RWPE1 (cell line): ENCODE measurements at regions not wholly inside any gene's neighbourhood (a gene's known extent, or its start where the extent isn't known, plus 50 kb on each side); places are given as distances from the start of the nearest gene placed in this dataset.

Experiments
- CTCF ChIA-PET: fragments of 350-600 bp; sonication (Branson Sonifier 250); formaldehyde crosslinking; extraction: SDS; loops from one replicate; lab custom pipeline; 2021; lab: Yijun Ruan, JAX
- POLR2A ChIA-PET: fragments of 400-600 bp; formaldehyde crosslinking; extraction: SDS; loops from one replicate; lab custom pipeline; 2020; ENCODE audit warnings: antibody characterized with exemption; ENCODE audit not compliant: low non-redundant PET; lab: Yijun Ruan, JAX
- DNase-seq: peaks from one replicate; pipeline ENCODE4 v3.0.0; 2012; ENCODE audit warnings: low spot score
- H3K27ac ChIP-seq: fragments of 450-650 bp; 2 replicates; pipeline ENCODE4 v1.5.1; 2017
- CTCF ChIP-seq: fragments of 450-650 bp; conservative IDR thresholded peaks from 2 replicates; pipeline ENCODE4 v1.5.1; 2017; ENCODE audit warnings: low read depth, mild to moderate bottlenecking

- POLR2A ChIA-PET = no interaction called here
- CTCF ChIA-PET = interaction anchor here (0.6 to 0.7 kb wide), 2 partner anchors 20 to 850 kb away, joined by 3 to 4 read pairs; no protein-coding TSS in a partner anchor
- no peak overlapping the region for H3K27ac ChIP-seq
- no peak for DNase-seq
- no peak for TF ChIP-seq CTCF
These were observed 217.1 kb upstream of the PLET1 start for GRCh38 chr11:112477581-112478317.

GRCh38 chr11:112478806-112479205, 218.1 kb upstream of the PLET1 start:
- H3K27ac ChIP-seq = no peak overlapping the region
- TF ChIP-seq CTCF = no peak
- DNase-seq = no peak
- POLR2A ChIA-PET = no interaction called here
- CTCF ChIA-PET = no interaction called here

GRCh38 chr11:112481431-112481830, 220.8 kb upstream of the PLET1 start:
- POLR2A ChIA-PET = no interaction called here

GRCh38 chr11:112481893-112482292, 221.2 kb upstream of the PLET1 start:
- ChIA-PET CTCF (no interaction called here), POLR2A (no interaction called here)
- H3K27ac ChIP-seq = no peak overlapping the region
- no peak for TF ChIP-seq CTCF
- DNase-seq = no peak

More at GRCh38 chr11:112481431-112481830, 220.8 kb upstream of the PLET1 start:
- no peak for TF ChIP-seq CTCF
- no peak for DNase-seq
- CTCF ChIA-PET = interaction anchor here (0.5 kb wide), 1 partner anchor 20 kb away, joined by 10 read pairs; no protein-coding TSS in a partner anchor
- no peak overlapping the region for H3K27ac ChIP-seq

GRCh38 chr11:112485280-112485679, 224.6 kb upstream of the PLET1 start:
- ChIA-PET POLR2A (no interaction called here), CTCF (no interaction called here)
- TF ChIP-seq CTCF = no peak
- DNase-seq = no peak
- H3K27ac ChIP-seq = no peak overlapping the region

GRCh38 chr11:112497826-112498225, 237.2 kb upstream of the PLET1 start:
- ChIA-PET POLR2A (no interaction called here), CTCF (interaction anchor here (0.6 kb wide), 1 partner anchor 21 kb away, joined by 3 read pairs; no protein-coding TSS in a partner anchor)
- DNase-seq = no peak
- no peak overlapping the region for H3K27ac ChIP-seq
- no peak for TF ChIP-seq CTCF
